HG03354 (cell line): ENCODE measurements at regions not wholly inside any gene's neighbourhood (a gene's known extent, or its start where the extent isn't known, plus 50 kb on each side); places are given as distances from the start of the nearest gene placed in this dataset.
A peak's percentile ranks its signal among the peaks of the same experiment; 100 is the strongest.

ENCODE experiments used
- ATAC-seq: cut with Tn5 transposase; IDR thresholded peaks from one replicate; pipeline ENCODE4 v1.9.1; 2021; ENCODE audit warnings: mild to moderate bottlenecking; ENCODE audit not compliant: unreplicated experiment, poor library complexity, severe bottlenecking

GRCh38 chrX:79300856-79301255 lies 66.3 kb downstream of the ITM2A start:
- ATAC-seq: no peak

- ATAC-seq: no peak
Observed at GRCh38 chrX:79290596-79290995, 76.5 kb downstream of the ITM2A start.

GRCh38 chrX:79288733-79289132 lies 78.4 kb downstream of the ITM2A start:
- no peak for ATAC-seq

- no peak for ATAC-seq
Observed at GRCh38 chrX:79287724-79288123, 79.4 kb downstream of the ITM2A start.

GRCh38 chrX:79281775-79282174 lies 85.4 kb downstream of the ITM2A start:
- ATAC-seq: no peak

GRCh38 chrX:79270401-79270800 lies 96.7 kb downstream of the ITM2A start:
- peak; percentile 98 for ATAC-seq

GRCh38 chrX:79268788-79269187 lies 98.3 kb downstream of the ITM2A start:
- no peak for ATAC-seq

- ATAC-seq: no peak
Observed at GRCh38 chrX:79266702-79267101, 100.4 kb downstream of the ITM2A start.

- no peak for ATAC-seq
Observed at GRCh38 chrX:79263550-79263949, 103.6 kb downstream of the ITM2A start.

- ATAC-seq: peak; percentile 93
Observed at GRCh38 chrX:79259073-79259689, 108.0 kb downstream of the ITM2A start.

GRCh38 chrX:79243691-79244090 lies 99.2 kb downstream of the GPR174 start:
- no peak for ATAC-seq

GRCh38 chrX:79235899-79236298 lies 91.4 kb downstream of the GPR174 start:
- no peak for ATAC-seq

- ATAC-seq: no peak
Observed at GRCh38 chrX:79231662-79232061, 87.2 kb downstream of the GPR174 start.
